HCT116 (cell line): ENCODE measurements at regions not wholly inside any gene's neighbourhood (a gene's known extent, or its start where the extent isn't known, plus 50 kb on each side); places are given as distances from the start of the nearest gene placed in this dataset.

Source experiments
- ATAC-seq: fragments of 200-7000 bp; cut with Tn5 transposase; 2 replicates; pipeline ENCODE4 v1.9.1; 2020; ENCODE audit warnings: mild to moderate bottlenecking, moderate library complexity
- BruUV-seq: library from RNA; stranded (reverse); fragments of 400-500 nt; replicated peaks from 2 replicates; lab custom pipeline; 2021; lab: Mats Ljungman, UMichigan
- CTCF ChIA-PET: fragments of 300-600 bp; sonication (Branson Sonifier 250); formaldehyde crosslinking; loops from one replicate; lab custom pipeline; 2021; ENCODE audit warnings: antibody characterized with exemption; lab: Charles Lee
- POLR2A ChIA-PET: fragments of 300-600, 350-600 bp; sonication (Branson Sonifier 250); formaldehyde crosslinking; loops from one replicate; lab custom pipeline; 2021; ENCODE audit warnings: antibody characterized with exemption; lab: Charles Lee
- RAD21 ChIA-PET, 2 experiments: fragments of 300-600 bp; sonication (Branson Sonifier 250); formaldehyde crosslinking; loops; one replicate each; lab custom pipeline; 2023; ENCODE audit warnings: low total read pairs in 2 of 2; ENCODE audit not compliant: uncharacterized antibody in 2 of 2, unreplicated experiment in 2 of 2, low non-redundant PET in 1 of 2; lab: Charles Lee
- DNase-seq: peaks from one replicate; pipeline ENCODE4 v3.0.0-alpha.2; 2010; ENCODE audit warnings: low read depth, low spot score
- H2AFZ ChIP-seq: fragments of 200-600 bp; shearing (Covaris generic), sonication (generic); 2 replicates; pipeline ENCODE4 v1.6.1; 2017; ENCODE audit warnings: low read depth, mixed run types, mixed read lengths, antibody characterized with exemption, low read length; ENCODE audit not compliant: poor library complexity, severe bottlenecking
- H3K27ac ChIP-seq: 2 replicates; pipeline ENCODE4 v1.5.1; 2012; ENCODE audit warnings: low read depth, low read length
- H3K27me3 ChIP-seq: fragments of 200-600 bp; sonication (generic); 2 replicates; pipeline ENCODE4 v1.6.1; 2016; ENCODE audit warnings: mixed run types, low read length, mixed read lengths; ENCODE audit not compliant: insufficient read depth
- H3K36me3 ChIP-seq, 2 experiments: fragments of 200-500 bp in 1 of 2; fragments of 200-600 bp in 1 of 2; sonication (Bioruptor generic) in 1 of 2; sonication (generic) in 1 of 2; 2 replicates each; pipeline versions ENCODE4 v1.5.1 to v1.6.1; 2014 to 2016; ENCODE audit warnings: low read length in 2 of 2, inconsistent platforms in 1 of 2, mixed read lengths in 1 of 2, mixed run types in 1 of 2; ENCODE audit not compliant: insufficient read depth in 2 of 2, control insufficient read depth in 1 of 2
- H3K4me1 ChIP-seq, 2 experiments: fragments of 200-600 bp in 1 of 2; sonication (generic) in 1 of 2; 2 replicates each; pipeline versions ENCODE4 v1.5.1 to v1.6.1; 2012 to 2017; ENCODE audit warnings: low read length in 2 of 2, inconsistent platforms in 1 of 2, mild to moderate bottlenecking in 1 of 2, mixed read lengths in 1 of 2, mixed run types in 1 of 2, moderate library complexity in 1 of 2; ENCODE audit not compliant: insufficient read depth in 2 of 2, control insufficient read depth in 1 of 2
- H3K4me2 ChIP-seq: fragments of 200-600 bp; sonication (generic); 2 replicates; pipeline ENCODE4 v1.6.1; 2017; ENCODE audit warnings: mixed run types, low read length, mixed read lengths
- H3K4me3 ChIP-seq, 2 experiments: fragments of 200-600 bp in 1 of 2; sonication (generic) in 1 of 2; replicated peaks in 1 of 2; 2 replicates each; pipeline ENCODE4 v1.5.1; 2011 to 2016; ENCODE audit warnings: low read length in 2 of 2, control low read depth in 1 of 2, low read depth in 1 of 2, mild to moderate bottlenecking in 1 of 2, mixed read lengths in 1 of 2, mixed run types in 1 of 2
- H3K79me2 ChIP-seq: fragments of 200-600 bp; sonication (generic); 2 replicates; pipeline ENCODE4 v1.6.1; 2017; ENCODE audit warnings: mild to moderate bottlenecking, mixed run types, low read length, moderate library complexity, mixed read lengths; ENCODE audit not compliant: insufficient read depth
- H3K9ac ChIP-seq: fragments of 200-600 bp; sonication (generic); 2 replicates; pipeline ENCODE4 v1.6.1; 2016; ENCODE audit warnings: low read length, mixed read lengths
- H3K9me2 ChIP-seq: fragments of 200-600 bp; sonication (generic), shearing (Covaris generic); 2 replicates; pipeline ENCODE4 v1.6.1; 2017; ENCODE audit warnings: mixed run types, mild to moderate bottlenecking, moderate library complexity; ENCODE audit not compliant: insufficient read depth
- H3K9me3 ChIP-seq, 2 experiments: fragments of 200-500 bp in 1 of 2; fragments of 200-600 bp in 1 of 2; sonication (Bioruptor generic) in 1 of 2; sonication (generic) in 1 of 2; 2 replicates each; pipeline ENCODE4 v1.6.1; 2014 to 2017; ENCODE audit warnings: low read length in 2 of 2, mixed read lengths in 2 of 2, inconsistent platforms in 1 of 2, low read depth in 1 of 2, mild to moderate bottlenecking in 1 of 2, mixed run types in 1 of 2, moderate library complexity in 1 of 2; ENCODE audit not compliant: control insufficient read depth in 1 of 2, insufficient read depth in 1 of 2
- H4K20me1 ChIP-seq: fragments of 200-600 bp; sonication (generic), shearing (Covaris generic); 2 replicates; pipeline ENCODE4 v1.6.1; 2017; ENCODE audit warnings: mixed run types, mild to moderate bottlenecking, moderate library complexity; ENCODE audit not compliant: insufficient read depth
- ATF3 ChIP-seq: IDR thresholded peaks from 2 replicates; pipeline ENCODE4 v1.6.1; 2012
- CBX3 ChIP-seq: IDR thresholded peaks from 2 replicates; pipeline ENCODE4 v1.6.1; 2012; ENCODE audit warnings: low read depth
- CTCF ChIP-seq, 3 experiments: fragments of 200-600 bp in 1 of 3; sonication (generic) in 1 of 3; IDR thresholded peaks in 2 of 3; conservative IDR thresholded peaks in 1 of 3; 2 replicates each; pipeline ENCODE4 v1.5.1; 2012 to 2017; ENCODE audit warnings: low read depth in 2 of 3, low read length in 2 of 3, antibody characterized with exemption in 1 of 3, borderline replicate concordance in 1 of 3, control low read depth in 1 of 3, mild to moderate bottlenecking in 1 of 3, mixed read lengths in 1 of 3, mixed run types in 1 of 3, moderate library complexity in 1 of 3; ENCODE audit not compliant: insufficient read depth in 1 of 3
- EGR1 ChIP-seq: IDR thresholded peaks from 2 replicates; pipeline ENCODE4 v1.6.1; 2012; ENCODE audit warnings: low read depth
- TCF7L2 ChIP-seq: IDR thresholded peaks from 2 replicates; pipeline ENCODE4 v1.7.0; 2011; ENCODE audit warnings: borderline replicate concordance, inconsistent platforms; ENCODE audit not compliant: insufficient read depth, insufficient read length; ENCODE audit errors: extremely low read depth
- ZFX ChIP-seq: fragments of 450-650 bp; IDR thresholded peaks from 2 replicates; pipeline ENCODE4 v1.6.1; 2017
- intact Hi-C: fragments of 100-400 bp; cut with micrococcal nuclease; formaldehyde crosslinking; loops from 2 replicates; pipeline ENCODE4 v1.10.0; 2022

GRCh38 chr2:66070721-66071602 is 364.0 kb upstream of the MEIS1 start:
- TF ChIP-seq CTCF (IDR thresholded peaks at IDR 0.05 in 2 of 3, conservative IDR thresholded peaks at IDR 0.05 in 1 of 3; ENCODE audit: borderline replicate concordance in 1 of 3, insufficient read depth in 1 of 3, low read depth in 2 of 3, low read length in 2 of 3) = no peak
- no peak for TF ChIP-seq CBX3
- no peak for TF ChIP-seq ATF3
- TF ChIP-seq ZFX = no peak
- no peak for TF ChIP-seq EGR1
- no peak for TF ChIP-seq TCF7L2
- TF ChIP-seq, all 23 proteins: peak for 0
- Histone ChIP-seq H3K27ac (no peak overlapping the region), H3K79me2 (no peaks in the 10 kb centered on the region), H3K4me1 (no peaks in the 10 kb centered on the region), H3K4me3 (no peak overlapping the region), H3K9ac (no peak overlapping the region), H4K20me1 (no peaks in the 10 kb centered on the region), H3K9me2 (no peaks in the 10 kb centered on the region), H3K4me2 (no peak overlapping the region), H2AFZ (no peak overlapping the region), H3K36me3 (no peaks in the 10 kb centered on the region), H3K9me3 (no peaks in the 10 kb centered on the region), H3K27me3 (peaks cover 3% of the 10 kb centered on the region; the same call in 1 of the 2 replicates)
- DNase-seq = no peak
- ChIA-PET POLR2A (no interaction called here), CTCF (no interaction called here), RAD21 (no interaction called here)
- BruUV-seq = no TSS peak
- intact Hi-C loops = no loop called here
- no peak for ATAC-seq
